ENCODE measurements at regions not wholly inside any gene's neighbourhood (a gene's known extent, or its start where the extent isn't known, plus 50 kb on each side); places are given as distances from the start of the nearest gene placed in this dataset.

DNA sequence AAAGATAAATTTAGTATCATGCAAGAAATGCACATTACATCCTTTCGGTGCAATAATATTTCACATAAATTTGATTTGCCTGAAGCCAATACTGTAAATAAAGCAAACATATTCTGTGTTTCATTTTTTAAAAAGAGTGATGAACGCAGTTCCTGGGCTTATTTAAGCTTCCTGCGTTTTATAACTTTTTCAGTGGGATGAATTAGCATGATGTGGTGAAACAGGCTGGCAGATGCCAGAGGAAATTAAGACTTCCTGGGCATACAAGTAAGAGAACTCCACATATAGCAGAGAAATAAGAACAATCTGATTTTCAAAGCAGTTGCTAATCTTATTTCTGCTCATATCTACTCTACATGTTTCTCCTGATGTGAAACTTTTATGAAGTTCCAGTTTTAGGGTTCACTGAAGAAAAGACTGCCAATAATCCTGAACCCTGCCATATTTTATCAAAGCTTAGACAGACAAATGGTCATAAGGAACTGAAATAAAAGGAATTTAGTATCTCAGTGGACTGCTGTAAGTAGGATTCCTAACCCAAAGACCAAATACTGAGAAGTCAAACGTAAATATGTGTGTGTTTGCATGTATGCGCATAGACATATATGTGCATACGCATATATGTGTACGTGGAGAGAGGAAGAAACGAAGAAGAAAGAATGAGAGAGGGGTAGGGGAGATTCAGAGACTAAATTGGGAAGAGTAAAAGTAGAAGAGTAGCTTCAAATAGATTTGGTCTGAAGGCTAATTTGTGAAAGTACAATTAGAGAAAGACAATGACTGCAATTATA is 628.6 kb upstream of the CCDC54 start:
- Histone ChIP-seq H3K27me3 (no peaks in the 10 kb centered on the region), H3K9me3 (peaks cover 0 to 5% of the 10 kb centered on the region in 2 donors), H3K4me3 (no peak overlapping the region), H3K27ac (no peak overlapping the region), H3K36me3 (no peaks in the 10 kb centered on the region), H3K4me1 (no peaks in the 10 kb centered on the region)
- TF ChIP-seq POLR2A (IDR thresholded peaks at IDR 0.05) (no peak), POLR2AphosphoS5 (IDR thresholded peaks at IDR 0.05) (no peak), EP300 (IDR thresholded peaks at IDR 0.05; ENCODE audit: low read depth) (no peak)
- TF ChIP-seq, protein P1, sequence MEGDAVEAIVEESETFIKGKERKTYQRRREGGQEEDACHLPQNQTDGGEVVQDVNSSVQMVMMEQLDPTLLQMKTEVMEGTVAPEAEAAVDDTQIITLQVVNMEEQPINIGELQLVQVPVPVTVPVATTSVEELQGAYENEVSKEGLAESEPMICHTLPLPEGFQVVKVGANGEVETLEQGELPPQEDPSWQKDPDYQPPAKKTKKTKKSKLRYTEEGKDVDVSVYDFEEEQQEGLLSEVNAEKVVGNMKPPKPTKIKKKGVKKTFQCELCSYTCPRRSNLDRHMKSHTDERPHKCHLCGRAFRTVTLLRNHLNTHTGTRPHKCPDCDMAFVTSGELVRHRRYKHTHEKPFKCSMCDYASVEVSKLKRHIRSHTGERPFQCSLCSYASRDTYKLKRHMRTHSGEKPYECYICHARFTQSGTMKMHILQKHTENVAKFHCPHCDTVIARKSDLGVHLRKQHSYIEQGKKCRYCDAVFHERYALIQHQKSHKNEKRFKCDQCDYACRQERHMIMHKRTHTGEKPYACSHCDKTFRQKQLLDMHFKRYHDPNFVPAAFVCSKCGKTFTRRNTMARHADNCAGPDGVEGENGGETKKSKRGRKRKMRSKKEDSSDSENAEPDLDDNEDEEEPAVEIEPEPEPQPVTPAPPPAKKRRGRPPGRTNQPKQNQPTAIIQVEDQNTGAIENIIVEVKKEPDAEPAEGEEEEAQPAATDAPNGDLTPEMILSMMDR (IDR thresholded peaks at IDR 0.05), result no peak
- intact Hi-C loops (cut with DNase I; ENCODE audit: low total_unique reads) (no loop called here), in situ Hi-C loops (cut with MboI; ENCODE audit: low pct_ligation_motif_present in 1 of 4, low pct_unique_long_range_greater_than_20kb in 1 of 4, low sequenced_read_pairs in 3 of 4) (no loop called here)
- 75 to 82% methylated on average over 8 of the region's 8 CpGs for WGBS, 2 donors (ENCODE audit: low coverage in 1 of 2)
- no peak for DNase-seq

DNA sequence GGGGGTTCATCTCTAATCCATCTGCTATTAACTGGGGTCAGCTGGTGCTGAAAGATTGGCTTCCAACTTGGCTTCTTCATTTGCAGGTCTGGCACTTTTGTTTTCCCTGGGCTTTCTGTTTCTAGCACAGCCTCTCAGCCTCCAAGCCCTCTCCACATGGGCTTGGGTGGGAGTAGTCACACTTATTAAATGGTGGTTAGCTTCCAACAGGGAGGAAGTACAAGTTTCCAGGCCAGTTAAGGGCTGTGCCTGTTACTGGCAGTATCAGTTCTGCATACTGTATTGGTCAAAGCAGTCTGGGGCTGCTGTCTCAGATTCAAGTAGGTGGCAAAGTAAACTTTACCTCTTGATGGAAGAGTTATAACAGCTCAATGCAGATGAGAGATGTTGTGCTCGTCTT is 627.1 kb upstream of the CCDC54 start:
- Histone ChIP-seq H3K27me3 (no peaks in the 10 kb centered on the region), H3K4me3 (no peak overlapping the region), H3K36me3 (no peaks in the 10 kb centered on the region), H3K27ac (no peak overlapping the region), H3K4me1 (no peaks in the 10 kb centered on the region), H3K9me3 (peaks cover 0 to 5% of the 10 kb centered on the region in 2 donors)
- intact Hi-C loops (cut with DNase I; ENCODE audit: low total_unique reads), result no loop called here
- in situ Hi-C loops (cut with MboI; ENCODE audit: low pct_ligation_motif_present in 1 of 4, low pct_unique_long_range_greater_than_20kb in 1 of 4, low sequenced_read_pairs in 3 of 4), result no loop called here
- no peak for TF ChIP-seq POLR2AphosphoS5 (IDR thresholded peaks at IDR 0.05)
- TF ChIP-seq, protein P1 (IDR thresholded peaks at IDR 0.05), result no peak
- no peak for TF ChIP-seq POLR2A (IDR thresholded peaks at IDR 0.05)
- TF ChIP-seq EP300 (IDR thresholded peaks at IDR 0.05; ENCODE audit: low read depth), result no peak
- 88 to 89% methylated on average over 1 of the region's 1 CpG for WGBS, 2 donors (ENCODE audit: low coverage in 1 of 2)
- DNase-seq, result no peak

DNA sequence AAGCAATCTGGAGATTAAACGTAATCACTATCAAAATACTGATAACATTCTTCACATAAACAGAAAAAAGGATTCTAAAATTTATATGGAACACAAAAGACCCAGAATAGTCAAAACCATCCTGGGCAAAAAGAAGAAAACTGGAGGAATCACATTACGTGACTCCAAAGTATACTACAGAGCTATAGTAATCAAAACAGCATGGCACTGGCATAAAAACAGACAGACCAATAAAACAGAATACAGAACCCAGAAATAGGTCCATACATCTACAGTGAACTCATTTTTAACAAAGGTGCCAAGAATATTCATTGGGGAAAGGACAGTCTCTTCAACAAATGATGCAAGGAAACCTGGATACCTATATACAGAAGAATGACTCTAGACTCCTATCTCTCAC is 621.9 kb upstream of the CCDC54 start:
- no peaks in the 10 kb centered on the region for H3K4me1 ChIP-seq
- H3K9me3 ChIP-seq, result peaks cover 5 to 10% of the 10 kb centered on the region in 2 donors
- H3K36me3 ChIP-seq, result no peaks in the 10 kb centered on the region
- TF ChIP-seq POLR2AphosphoS5 (IDR thresholded peaks at IDR 0.05), result no peak
- TF ChIP-seq, protein P1 (IDR thresholded peaks at IDR 0.05), result no peak
- no peak for TF ChIP-seq POLR2A (IDR thresholded peaks at IDR 0.05)
- no peak overlapping the region for H3K27ac ChIP-seq
- in situ Hi-C loops (cut with MboI; ENCODE audit: low pct_ligation_motif_present in 1 of 4, low pct_unique_long_range_greater_than_20kb in 1 of 4, low sequenced_read_pairs in 3 of 4), result no loop called here
- intact Hi-C loops (cut with DNase I; ENCODE audit: low total_unique reads), result no loop called here
- H3K27me3 ChIP-seq, result no peaks in the 10 kb centered on the region
- no peak for DNase-seq
- no peak overlapping the region for H3K4me3 ChIP-seq
- 78 to 89% methylated on average over 2 of the region's 2 CpGs for WGBS, 2 donors (ENCODE audit: low coverage in 1 of 2)

DNA sequence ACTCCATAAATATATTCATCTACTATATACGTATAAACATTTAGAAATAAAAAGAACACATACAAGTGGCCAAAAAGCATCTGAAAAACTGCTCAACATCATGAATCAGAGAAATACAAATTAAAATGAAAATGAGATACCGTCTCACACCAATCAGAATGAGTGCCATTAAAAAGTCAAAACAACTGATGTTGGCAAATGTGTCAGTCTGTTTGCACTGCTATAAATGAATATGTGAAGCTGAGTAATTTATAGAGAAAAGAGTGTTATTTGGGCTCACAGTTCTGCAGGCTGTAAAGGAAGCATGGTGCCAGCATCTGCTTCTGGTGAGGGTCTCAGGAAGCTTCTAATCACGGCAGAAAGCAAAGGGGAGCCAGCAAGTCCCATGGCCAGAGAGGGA is 620.3 kb upstream of the CCDC54 start:
- DNase-seq, result no peak
- TF ChIP-seq, protein P1 (IDR thresholded peaks at IDR 0.05), result no peak
- TF ChIP-seq POLR2A (IDR thresholded peaks at IDR 0.05) (no peak), POLR2AphosphoS5 (IDR thresholded peaks at IDR 0.05) (no peak), EP300 (IDR thresholded peaks at IDR 0.05; ENCODE audit: low read depth) (no peak)
- no peaks in the 10 kb centered on the region for H3K36me3 ChIP-seq
- WGBS, 2 donors (ENCODE audit: low coverage in 1 of 2), result 76 to 84% methylated on average over 3 of the region's 3 CpGs
- H3K9me3 ChIP-seq, result peaks cover 5 to 8% of the 10 kb centered on the region in 2 donors
- H3K4me1 ChIP-seq, result no peaks in the 10 kb centered on the region
- H3K27ac ChIP-seq, result no peak overlapping the region
- intact Hi-C loops (cut with DNase I; ENCODE audit: low total_unique reads) (no loop called here), in situ Hi-C loops (cut with MboI; ENCODE audit: low pct_ligation_motif_present in 1 of 4, low pct_unique_long_range_greater_than_20kb in 1 of 4, low sequenced_read_pairs in 3 of 4) (no loop called here)
- H3K27me3 ChIP-seq, result no peaks in the 10 kb centered on the region
- H3K4me3 ChIP-seq, result no peak overlapping the region

Data from transverse colon (tissue), 4 donors.